RWPE2 (cell line): ENCODE measurements at regions not wholly inside any gene's neighbourhood (a gene's known extent, or its start where the extent isn't known, plus 50 kb on each side); places are given as distances from the start of the nearest gene placed in this dataset.
"Not testable (repeated sequence)": the region's sequence is repeated elsewhere in the genome, so short reads cannot be mapped to it uniquely, and the experiment has no call there.

Experiments
- ATAC-seq: fragments of 200-7000 bp; cut with Tn5 transposase; 3 replicates; pipeline ENCODE4 v1.9.1; 2021; ENCODE audit warnings: low read depth
- DNase-seq: peaks from one replicate; pipeline ENCODE4 v3.0.0-alpha.2; 2020; ENCODE audit warnings: low spot score
- H3K27ac ChIP-seq: fragments of 450-650 bp; 2 replicates; pipeline ENCODE4 v1.5.1; 2017; ENCODE audit warnings: mild to moderate bottlenecking; ENCODE audit not compliant: poor library complexity, severe bottlenecking
- H3K27me3 ChIP-seq: fragments of 250-450 bp; sonication (Bioruptor Pico); 2 replicates; pipeline ENCODE4 v1.5.1; 2021; ENCODE audit warnings: mild to moderate bottlenecking, moderate library complexity; ENCODE audit not compliant: insufficient read depth, poor library complexity, severe bottlenecking
- H3K36me3 ChIP-seq: fragments of 250-450 bp; sonication (Bioruptor Pico); 2 replicates; pipeline ENCODE4 v1.5.1; 2020; ENCODE audit warnings: low read depth, mild to moderate bottlenecking, moderate library complexity
- H3K4me1 ChIP-seq: fragments of 250-450 bp; sonication (Bioruptor Pico); 2 replicates; pipeline ENCODE4 v1.5.1; 2021; ENCODE audit warnings: mild to moderate bottlenecking, moderate library complexity; ENCODE audit not compliant: insufficient read depth, poor library complexity, severe bottlenecking
- H3K4me3 ChIP-seq: fragments of 250-450 bp; sonication (Bioruptor Pico); 2 replicates; pipeline ENCODE4 v1.5.1; 2021; ENCODE audit warnings: mild to moderate bottlenecking, moderate library complexity; ENCODE audit not compliant: severe bottlenecking
- H3K9me3 ChIP-seq: fragments of 250-450 bp; sonication (Bioruptor Pico); 2 replicates; pipeline ENCODE4 v1.5.1; 2021; ENCODE audit warnings: mild to moderate bottlenecking, moderate library complexity; ENCODE audit not compliant: severe bottlenecking
- CTCF ChIP-seq: fragments of 450-650 bp; IDR thresholded peaks from one replicate; pipeline ENCODE4 v1.5.1; 2017; ENCODE audit warnings: mild to moderate bottlenecking, moderate library complexity; ENCODE audit not compliant: poor library complexity, severe bottlenecking

- no peak for TF ChIP-seq CTCF
- Histone ChIP-seq H3K4me1 (peaks cover 6% of the 10 kb centered on the region), H3K9me3 (no peaks in the 10 kb centered on the region), H3K36me3 (no peaks in the 10 kb centered on the region), H3K4me3 (no peak overlapping the region), H3K27me3 (peaks cover 3% of the 10 kb centered on the region), H3K27ac (no peak overlapping the region)
- ATAC-seq (no peak), DNase-seq (no peak)
Measured at GRCh38 chr4:45438047-45438446, 685.8 kb downstream of the GABRG1 start.

DNA sequence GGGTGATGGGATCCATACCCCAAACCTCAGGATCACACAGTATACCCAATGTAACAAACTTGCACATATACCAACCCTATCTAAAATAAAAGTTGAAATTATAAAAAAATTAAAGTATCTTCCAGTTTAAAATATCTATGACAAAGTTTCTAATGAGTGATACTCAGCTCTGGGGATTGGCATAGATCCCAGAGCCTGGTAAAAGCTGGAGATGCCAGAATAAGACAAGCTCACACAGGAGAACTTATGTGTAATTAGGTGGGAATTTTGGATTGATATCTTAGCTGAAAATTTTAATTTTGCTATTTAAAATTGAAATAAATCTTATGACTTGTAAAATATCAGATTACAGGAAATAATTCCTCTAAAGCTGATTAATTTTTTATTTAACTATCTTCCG is 686.5 kb downstream of the GABRG1 start:
- no peak for TF ChIP-seq CTCF
- Histone ChIP-seq H3K4me1 (peaks cover 6% of the 10 kb centered on the region), H3K4me3 (no peak overlapping the region), H3K27ac (no peak overlapping the region), H3K9me3 (no peaks in the 10 kb centered on the region), H3K27me3 (peaks cover 3% of the 10 kb centered on the region), H3K36me3 (no peaks in the 10 kb centered on the region)
- DNase-seq (no peak), ATAC-seq (no peak)

DNA sequence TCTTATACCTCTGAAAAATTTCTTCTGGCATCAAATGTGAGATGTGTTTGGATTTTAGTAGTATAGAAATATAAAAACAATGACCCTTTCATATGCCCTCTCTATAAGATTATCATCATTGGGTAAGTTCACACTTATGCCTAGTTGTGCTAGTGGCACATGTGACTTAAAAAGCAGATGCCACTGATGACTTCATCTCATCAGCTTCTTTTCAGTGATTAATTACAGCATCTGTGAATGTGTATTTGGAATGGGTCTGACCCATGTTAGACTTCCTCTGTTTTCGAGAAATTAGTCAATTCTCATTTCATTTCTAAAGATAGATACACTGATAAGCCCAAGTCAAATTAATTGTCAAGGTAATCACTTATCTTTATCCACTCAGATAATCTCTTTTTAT is 698.7 kb downstream of the GABRG1 start:
- H3K9me3 ChIP-seq: peaks cover 2% of the 10 kb centered on the region
- H3K4me1 ChIP-seq: no peaks in the 10 kb centered on the region
- H3K27ac ChIP-seq: no peak overlapping the region
- H3K27me3 ChIP-seq: no peaks in the 10 kb centered on the region
- DNase-seq: no peak
- no peak overlapping the region for H3K4me3 ChIP-seq
- H3K36me3 ChIP-seq: no peaks in the 10 kb centered on the region
- TF ChIP-seq CTCF: no peak
- no peak for ATAC-seq

- DNase-seq (no peak), ATAC-seq (no peak)
- H3K36me3 ChIP-seq: no peaks in the 10 kb centered on the region
- H3K27ac ChIP-seq: no peak overlapping the region
- H3K27me3 ChIP-seq: no peaks in the 10 kb centered on the region
- H3K4me3 ChIP-seq: no peak overlapping the region
- no peaks in the 10 kb centered on the region for H3K9me3 ChIP-seq
- no peak for TF ChIP-seq CTCF
- no peaks in the 10 kb centered on the region for H3K4me1 ChIP-seq
Measured at GRCh38 chr4:45423896-45424295, 697.5 kb upstream of the GNPDA2 start.

GRCh38 chr4:45420091-45420674 is 693.8 kb upstream of the GNPDA2 start:
- not testable (repeated sequence) for ATAC-seq, H3K4me1 ChIP-seq, H3K27me3 ChIP-seq, DNase-seq, H3K9me3 ChIP-seq, H3K36me3 ChIP-seq, H3K4me3 ChIP-seq, H3K27ac ChIP-seq
